K562 (cell line): ENCODE measurements at regions not wholly inside any gene's neighbourhood (a gene's known extent, or its start where the extent isn't known, plus 50 kb on each side); places are given as distances from the start of the nearest gene placed in this dataset.

ENCODE experiments used
- ATAC-seq: fragments of 200-7000 bp; cut with Tn5 transposase; 3 replicates; pipeline ENCODE4 v1.9.1; 2020; ENCODE audit warnings: moderate library complexity
- BruUV-seq: library from RNA; stranded (reverse); fragments of 400-500 nt; replicated peaks from 2 replicates; lab custom pipeline; 2021; lab: Mats Ljungman, UMichigan
- CTCF ChIA-PET: fragments of 300-600 bp; formaldehyde crosslinking; extraction: SDS; loops from one replicate; lab custom pipeline; 2021; ENCODE audit warnings: low intra/inter-chr PET ratio; lab: Yijun Ruan, JAX
- POLR2A ChIA-PET: fragments of 300-600, 350-650 bp; sonication (Branson Sonifier 250); formaldehyde crosslinking; extraction: SDS; loops from one replicate; lab custom pipeline; 2021; ENCODE audit warnings: antibody characterized with exemption, inconsistent platforms; lab: Yijun Ruan, JAX
- DNase-seq, 4 experiments: peaks; one replicate each; pipeline versions ENCODE4 v3.0.0 to v3.0.0-alpha.2; 2011 to 2018; ENCODE audit warnings: low spot score in 3 of 4, mixed read lengths in 3 of 4; ENCODE audit errors: extremely low read depth in 1 of 4
- FAIRE-seq: peaks from 2 replicates; lab custom pipeline; 2011; peaks lifted over from hg19 to GRCh38; lab: Jason Lieb, UNC
- H2AFZ ChIP-seq: 2 replicates; pipeline ENCODE4 v1.6.0; 2011; ENCODE audit warnings: low read depth, low read length, control low read depth, inconsistent platforms
- H3K27ac ChIP-seq: fragments of 200-600 bp; 3 replicates; pipeline ENCODE4 v1.8.0; 2011; ENCODE audit warnings: low read depth, mild to moderate bottlenecking, control low read depth, inconsistent platforms, low read length, moderate library complexity, mixed read lengths; ENCODE audit errors: extremely low read depth
- H3K27me3 ChIP-seq, 2 experiments: fragments of 300-600 bp in 1 of 2; 2 replicates in 1 of 2; 3 replicates in 1 of 2; pipeline versions ENCODE4 v1.6.0 to v1.8.0; 2011; ENCODE audit warnings: inconsistent platforms in 2 of 2, low read length in 2 of 2, mild to moderate bottlenecking in 1 of 2, mixed read lengths in 1 of 2, moderate library complexity in 1 of 2; ENCODE audit not compliant: control insufficient read depth in 2 of 2, insufficient read depth in 2 of 2
- H3K36me3 ChIP-seq: fragments of 300-600 bp; 3 replicates; pipeline ENCODE4 v1.8.0; 2011; ENCODE audit warnings: mild to moderate bottlenecking, low read length, inconsistent platforms; ENCODE audit not compliant: control insufficient read depth, insufficient read depth
- H3K4me1 ChIP-seq, 2 experiments: fragments of 200-600 bp in 1 of 2; replicated peaks in 1 of 2; 2 replicates in 1 of 2; 3 replicates in 1 of 2; pipeline versions ENCODE4 v1.5.1 to v1.8.0; 2011; ENCODE audit warnings: inconsistent platforms in 2 of 2, low read length in 2 of 2, mild to moderate bottlenecking in 1 of 2, mixed read lengths in 1 of 2, moderate library complexity in 1 of 2; ENCODE audit not compliant: control insufficient read depth in 2 of 2, insufficient read depth in 2 of 2
- H3K4me2 ChIP-seq: 2 replicates; pipeline ENCODE4 v1.6.1; 2011; ENCODE audit warnings: low read length, control low read depth, inconsistent platforms, mixed read lengths; ENCODE audit not compliant: insufficient read depth
- H3K4me3 ChIP-seq: fragments of 200-600 bp; sonication (generic), shearing (Covaris generic); 2 replicates; pipeline ENCODE4 v1.5.1; 2016; ENCODE audit warnings: control low read depth, inconsistent platforms
- H3K79me2 ChIP-seq: fragments of 200-600 bp; 3 replicates; pipeline ENCODE4 v1.8.0; 2011; ENCODE audit warnings: low read length, inconsistent platforms; ENCODE audit not compliant: control insufficient read depth, insufficient read depth
- H3K9ac ChIP-seq, 2 experiments: 2 replicates each; pipeline versions ENCODE4 v1.6.0 to v1.6.1; 2011; ENCODE audit warnings: low read depth in 2 of 2, low read length in 2 of 2, control low read depth in 1 of 2, inconsistent platforms in 1 of 2, mild to moderate bottlenecking in 1 of 2, mixed read lengths in 1 of 2; ENCODE audit not compliant: insufficient read depth in 1 of 2
- H3K9me1 ChIP-seq: one replicate; pipeline ENCODE4 v1.6.0; 2011; ENCODE audit warnings: inconsistent platforms, mild to moderate bottlenecking, low read length, moderate library complexity; ENCODE audit not compliant: control insufficient read depth, insufficient read depth
- H3K9me3 ChIP-seq: replicated peaks from 2 replicates; pipeline ENCODE4 v1.5.1; 2011; ENCODE audit warnings: low read depth, low read length, inconsistent platforms; ENCODE audit not compliant: control insufficient read depth, insufficient read depth
- H4K20me1 ChIP-seq: replicated peaks from 2 replicates; pipeline ENCODE4 v1.6.1; 2011; ENCODE audit warnings: low read length, inconsistent platforms, mixed read lengths; ENCODE audit not compliant: control insufficient read depth, insufficient read depth
- BHLHE40 ChIP-seq: IDR thresholded peaks from 2 replicates; pipeline ENCODE4 v1.6.1; 2011; ENCODE audit warnings: low read length, improper control_type of control experiment
- CEBPG ChIP-seq, 3 experiments: fragments of 200-800 bp in 1 of 3; sonication (Bioruptor generic) in 1 of 3; sonication (generic) in 1 of 3; formaldehyde crosslinking in 1 of 3; IDR thresholded peaks in 2 of 3; conservative IDR thresholded peaks in 1 of 3; 2 replicates each; pipeline versions ENCODE4 v1.6.1 to v1.8.0; 2016 to 2022; ENCODE audit warnings: missing compliant biosample characterization in 2 of 3, missing genetic modification characterization in 2 of 3, mild to moderate bottlenecking in 1 of 3, missing genetic modification reagents in 1 of 3
- KDM4B ChIP-seq, 2 experiments: fragments of 450-650 bp in 1 of 2; sonication (generic) in 1 of 2; IDR thresholded peaks; 2 replicates each; pipeline ENCODE4 v1.6.1; 2016 to 2017; ENCODE audit warnings: borderline replicate concordance in 2 of 2, antibody characterized with exemption in 1 of 2, low read depth in 1 of 2, mild to moderate bottlenecking in 1 of 2
- L3MBTL2 ChIP-seq: fragments of 450-650 bp; IDR thresholded peaks from 2 replicates; pipeline ENCODE4 v1.6.1; 2016; ENCODE audit warnings: mild to moderate bottlenecking, moderate library complexity
- MECOM ChIP-seq: fragments of 250-450 bp; sonication (Bioruptor Pico); IDR thresholded peaks from 2 replicates; pipeline ENCODE4 v1.8.0; 2022; ENCODE audit warnings: inconsistent platforms
- NCOA6 ChIP-seq: fragments of 450-650 bp; IDR thresholded peaks from 2 replicates; pipeline ENCODE4 v1.6.1; 2017; ENCODE audit warnings: mild to moderate bottlenecking
- NFATC3 ChIP-seq: fragments of 450-650 bp; IDR thresholded peaks from 2 replicates; pipeline ENCODE4 v1.6.1; 2017; ENCODE audit warnings: mild to moderate bottlenecking
- NR2C2 ChIP-seq, 2 experiments: fragments of 200-800 bp in 1 of 2; sonication (Bioruptor generic) in 1 of 2; sonication (generic) in 1 of 2; formaldehyde crosslinking in 1 of 2; IDR thresholded peaks; 2 replicates each; pipeline versions ENCODE4 v1.6.1 to v1.8.0; 2016 to 2022; ENCODE audit warnings: mild to moderate bottlenecking in 1 of 2, missing compliant biosample characterization in 1 of 2, missing genetic modification characterization in 1 of 2, missing genetic modification reagents in 1 of 2
- POLR2AphosphoS2 ChIP-seq: IDR thresholded peaks from 2 replicates; pipeline ENCODE4 v1.6.1; 2012; ENCODE audit warnings: low read length, improper control_type of control experiment
- PRMT5 ChIP-seq: sonication (generic); formaldehyde crosslinking; IDR thresholded peaks from 2 replicates; pipeline ENCODE4 v1.5.0; 2020; ENCODE audit warnings: missing genetic modification reagents
- RBM17 ChIP-seq: fragments of 200-400 bp; formaldehyde crosslinking; IDR thresholded peaks from 2 replicates; pipeline ENCODE4 v1.6.1; 2017; ENCODE audit warnings: low read depth, mild to moderate bottlenecking, low read length, borderline replicate concordance
- SIX5 ChIP-seq, 2 experiments: IDR thresholded peaks; 2 replicates each; pipeline ENCODE4 v1.6.1; 2011; ENCODE audit warnings: low read length in 2 of 2, borderline replicate concordance in 1 of 2, low read depth in 1 of 2, mild to moderate bottlenecking in 1 of 2, moderate library complexity in 1 of 2; ENCODE audit not compliant: insufficient read depth in 1 of 2
- SMAD4 ChIP-seq: fragments of 250-450 bp; sonication (Bioruptor Pico); conservative IDR thresholded peaks from 2 replicates; pipeline ENCODE4 v1.8.0; 2021; ENCODE audit warnings: inconsistent platforms, mild to moderate bottlenecking, moderate library complexity
- TAF9B ChIP-seq: fragments of 450-650 bp; IDR thresholded peaks from 2 replicates; pipeline ENCODE4 v1.6.1; 2018; ENCODE audit warnings: mild to moderate bottlenecking; ENCODE audit not compliant: partially characterized antibody
- TCF3 ChIP-seq: sonication (generic); formaldehyde crosslinking; IDR thresholded peaks from 2 replicates; pipeline ENCODE4 v1.4.0; 2020; ENCODE audit warnings: mild to moderate bottlenecking, missing genetic modification reagents
- ZNF23 ChIP-seq: fragments of 250-450 bp; sonication (Bioruptor Pico); IDR thresholded peaks from 2 replicates; pipeline ENCODE4 v1.4.0; 2020; ENCODE audit warnings: mild to moderate bottlenecking
- ZNF24 ChIP-seq: fragments of 450-650 bp; IDR thresholded peaks from 2 replicates; pipeline ENCODE4 v1.6.1; 2016
- ZNF384 ChIP-seq: IDR thresholded peaks from 2 replicates; pipeline ENCODE4 v1.6.1; 2012; ENCODE audit warnings: low read depth, low read length, improper control_type of control experiment
- ZNF830 ChIP-seq: fragments of 250-450 bp; sonication (Bioruptor Pico); IDR thresholded peaks from 2 replicates; pipeline ENCODE4 v1.5.0; 2021; ENCODE audit warnings: mild to moderate bottlenecking
- WGBS: fragments of 100-300 bp; shearing (Covaris generic); methylation state at CpG from one replicate; pipeline ENCODE4 v1.1.6; 2016; ENCODE audit warnings: low coverage, mixed read lengths; ENCODE audit not compliant: insufficient coverage; ENCODE audit errors: missing lambda C conversion rate; 5-methylcytosine and 5-hydroxymethylcytosine counted together
- in situ Hi-C: fragments of 300-500 bp; cut with MboI; formaldehyde crosslinking; loops from 4 replicates; pipeline ENCODE4 v1.15.0; 2018; ENCODE audit warnings: inconsistent platforms, mixed read lengths
- intact Hi-C: fragments of 100-400 bp; cut with micrococcal nuclease; formaldehyde crosslinking; loops from 2 replicates; pipeline ENCODE4 v1.14.2; 2022
- TF ChIP-seq, protein P1 (sequence below): sonication (generic); formaldehyde crosslinking; IDR thresholded peaks from 2 replicates; pipeline ENCODE4 v1.5.0; 2020; ENCODE audit warnings: missing genetic modification reagents
- TF ChIP-seq, protein P2 (sequence below): IDR thresholded peaks from 2 replicates; pipeline ENCODE4 v1.6.1; 2014; ENCODE audit warnings: antibody characterized with exemption

DNA sequence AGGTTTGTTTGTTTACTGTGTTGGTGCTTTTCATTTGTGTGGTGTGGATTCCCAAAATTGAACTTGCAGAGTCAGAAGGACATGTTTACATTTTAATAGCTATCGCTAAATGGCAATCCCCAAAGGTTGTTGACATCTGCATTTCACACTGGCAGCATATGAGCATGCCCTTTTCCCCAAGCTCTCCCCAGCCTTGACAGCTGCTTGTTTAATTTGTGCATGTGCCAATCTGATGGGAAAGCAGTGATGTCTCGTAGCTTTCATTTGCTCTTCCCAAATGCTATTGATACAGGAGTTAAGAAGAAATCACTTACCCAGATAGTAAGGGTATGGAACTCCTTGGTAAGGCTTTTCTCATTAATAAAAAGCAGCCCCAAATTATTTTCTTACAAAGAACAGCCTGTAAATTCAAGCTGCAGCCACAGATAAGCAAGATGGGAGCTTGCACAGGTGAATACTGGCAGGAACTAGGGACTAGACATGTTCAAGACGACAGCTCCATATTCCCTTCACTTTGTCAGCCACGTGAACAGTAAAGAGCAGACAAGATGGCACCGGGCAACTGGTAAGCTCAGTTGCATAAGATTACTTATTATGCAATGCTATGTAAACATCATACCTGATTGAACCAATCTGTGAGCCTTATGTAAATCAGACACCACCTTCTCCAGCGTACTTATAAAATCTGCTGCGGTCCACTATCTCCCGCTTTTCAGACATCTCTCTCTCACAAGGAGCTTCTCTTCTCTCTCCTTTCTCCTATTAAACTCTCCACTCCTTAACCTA lies 87.4 kb downstream of the IGLL5 start:
- DNase-seq (peak in 1 of 4 experiments; percentile 36), FAIRE-seq (no peak), ATAC-seq (peak; percentile 62)
- Histone ChIP-seq H3K79me2 (no peaks in the 10 kb centered on the region), H3K4me3 (no peak overlapping the region), H3K4me2 (no peak overlapping the region), H3K36me3 (no peaks in the 10 kb centered on the region), H3K9me1 (no peaks in the 10 kb centered on the region), H3K9me3 (peaks cover 4% of the 10 kb centered on the region), H2AFZ (no peak overlapping the region), H3K27ac (no peak overlapping the region), H3K9ac (no peak overlapping the region), H3K4me1 (no peaks in the 10 kb centered on the region), H4K20me1 (no peaks in the 10 kb centered on the region), H3K27me3 (peaks cover 0 to 4% of the 10 kb centered on the region in 2 experiments; a peak in 1 of 5 replicates)
- 1% methylated on average over 8 of the region's 8 CpGs for WGBS
- ChIA-PET POLR2A (interaction anchor here (0.5 to 4.3 kb wide), 33 partner anchors 9 to 1130 kb away, joined by 3 to 35 read pairs (median 5); no protein-coding TSS in a partner anchor), CTCF (interaction anchor here (0.9 to 2.8 kb wide), 2 partner anchors 16 kb away, joined by 3 to 8 read pairs; no protein-coding TSS in a partner anchor)
- intact Hi-C loops, result loop anchor here (5.0 kb wide), 1 partner anchor 52 kb away; no protein-coding TSS in a partner anchor
- BruUV-seq, result no TSS peak
- in situ Hi-C loops, result loop anchor here (25.0 kb wide), 2 partner anchors 412 to 612 kb away; partner anchors contain the start of gene IGLL1
- no peak for TF ChIP-seq MECOM
- TF ChIP-seq CEBPG (CRISPR knock-in tag; IDR thresholded peaks at IDR 0.05), result peak; percentile 77
- peak in 1 of 2 experiments; percentile 88; a peak in 2 of 4 replicates for TF ChIP-seq CEBPG (tag; conservative IDR thresholded peaks at IDR 0.05 in 1 of 2, IDR thresholded peaks at IDR 0.05 in 1 of 2)
- no peak for TF ChIP-seq ZNF830
- TF ChIP-seq, protein P1, sequence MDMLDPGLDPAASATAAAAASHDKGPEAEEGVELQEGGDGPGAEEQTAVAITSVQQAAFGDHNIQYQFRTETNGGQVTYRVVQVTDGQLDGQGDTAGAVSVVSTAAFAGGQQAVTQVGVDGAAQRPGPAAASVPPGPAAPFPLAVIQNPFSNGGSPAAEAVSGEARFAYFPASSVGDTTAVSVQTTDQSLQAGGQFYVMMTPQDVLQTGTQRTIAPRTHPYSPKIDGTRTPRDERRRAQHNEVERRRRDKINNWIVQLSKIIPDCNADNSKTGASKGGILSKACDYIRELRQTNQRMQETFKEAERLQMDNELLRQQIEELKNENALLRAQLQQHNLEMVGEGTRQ (CRISPR knock-in tag), result no peak
- no peak for TF ChIP-seq TAF9B
- TF ChIP-seq, protein P2, sequence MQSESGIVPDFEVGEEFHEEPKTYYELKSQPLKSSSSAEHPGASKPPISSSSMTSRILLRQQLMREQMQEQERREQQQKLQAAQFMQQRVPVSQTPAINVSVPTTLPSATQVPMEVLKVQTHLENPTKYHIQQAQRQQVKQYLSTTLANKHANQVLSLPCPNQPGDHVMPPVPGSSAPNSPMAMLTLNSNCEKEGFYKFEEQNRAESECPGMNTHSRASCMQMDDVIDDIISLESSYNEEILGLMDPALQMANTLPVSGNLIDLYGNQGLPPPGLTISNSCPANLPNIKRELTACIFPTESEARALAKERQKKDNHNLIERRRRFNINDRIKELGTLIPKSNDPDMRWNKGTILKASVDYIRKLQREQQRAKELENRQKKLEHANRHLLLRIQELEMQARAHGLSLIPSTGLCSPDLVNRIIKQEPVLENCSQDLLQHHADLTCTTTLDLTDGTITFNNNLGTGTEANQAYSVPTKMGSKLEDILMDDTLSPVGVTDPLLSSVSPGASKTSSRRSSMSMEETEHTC, result no peak
- no peak for TF ChIP-seq POLR2AphosphoS2
- TF ChIP-seq PRMT5, result peak; percentile 74; the same call in 1 of the 2 replicates
- no peak for TF ChIP-seq ZNF384
- TF ChIP-seq SMAD4 (CRISPR knock-in tag), result no peak
- TF ChIP-seq KDM4B (IDR thresholded peaks at IDR 0.05; ENCODE audit: borderline replicate concordance in 2 of 2, low read depth in 1 of 2), result no peak
- TF ChIP-seq NCOA6, result 0 out of 2 replicates have a peak, but pooled peaks have one; percentile 39
- TF ChIP-seq L3MBTL2, result no peak
- TF ChIP-seq ZNF23 (CRISPR knock-in tag), result no peak
- TF ChIP-seq NFATC3, result no peak
- TF ChIP-seq ZNF24, result no peak
- no peak for TF ChIP-seq RBM17
- TF ChIP-seq NR2C2 (CRISPR knock-in tag; IDR thresholded peaks at IDR 0.05), result no peak
- TF ChIP-seq NR2C2 (tag; IDR thresholded peaks at IDR 0.05), result no peak
- 0 out of 4 replicates have a peak, but pooled peaks of 1 of the 2 experiments have one; percentile 5 for TF ChIP-seq SIX5 (IDR thresholded peaks at IDR 0.05; ENCODE audit: borderline replicate concordance in 1 of 2, insufficient read depth in 1 of 2, low read depth in 1 of 2, low read length in 2 of 2)
- TF ChIP-seq BHLHE40, result no peak
- no peak for TF ChIP-seq TCF3 (CRISPR knock-in tag)
